ENCODE measurements at regions not wholly inside any gene's neighbourhood (a gene's known extent, or its start where the extent isn't known, plus 50 kb on each side); places are given as distances from the start of the nearest gene placed in this dataset.
A peak's percentile ranks its signal among the peaks of the same experiment; 100 is the strongest.

- DNase-seq, result peak in 1 of 2 experiments; percentile 26
Observed at GRCh38 chr2:157076526-157077161, 180.9 kb upstream of the GALNT5 start.

DNA sequence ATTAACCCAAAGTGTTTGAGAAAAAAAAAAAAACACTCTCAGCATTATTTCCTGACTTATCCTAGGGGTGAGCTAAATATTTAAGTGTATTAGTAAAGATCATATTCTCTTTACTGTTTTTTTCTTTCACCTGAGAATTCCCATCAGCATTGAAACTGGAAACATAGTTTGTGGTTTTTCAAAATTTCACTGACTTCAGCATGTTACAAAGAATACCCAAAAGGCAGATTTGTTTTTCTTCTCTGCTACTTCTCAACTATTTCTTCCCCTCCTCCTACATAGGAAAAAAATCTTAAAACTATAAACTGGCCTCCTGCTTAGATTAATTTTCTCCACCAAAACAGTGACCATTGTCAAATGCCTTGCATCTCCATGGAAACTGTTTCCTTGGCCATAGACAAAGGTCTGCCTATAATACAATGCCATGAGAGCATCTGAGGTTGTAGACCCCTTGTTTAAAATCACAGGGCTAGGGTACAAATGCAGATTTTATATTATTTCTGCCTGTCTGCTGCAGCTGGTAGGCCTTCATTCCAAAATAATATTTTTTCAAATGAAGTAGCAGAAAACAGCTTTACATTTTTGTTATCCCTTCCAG, 179.7 kb upstream of the GALNT5 start:
- no peak for DNase-seq

DNA sequence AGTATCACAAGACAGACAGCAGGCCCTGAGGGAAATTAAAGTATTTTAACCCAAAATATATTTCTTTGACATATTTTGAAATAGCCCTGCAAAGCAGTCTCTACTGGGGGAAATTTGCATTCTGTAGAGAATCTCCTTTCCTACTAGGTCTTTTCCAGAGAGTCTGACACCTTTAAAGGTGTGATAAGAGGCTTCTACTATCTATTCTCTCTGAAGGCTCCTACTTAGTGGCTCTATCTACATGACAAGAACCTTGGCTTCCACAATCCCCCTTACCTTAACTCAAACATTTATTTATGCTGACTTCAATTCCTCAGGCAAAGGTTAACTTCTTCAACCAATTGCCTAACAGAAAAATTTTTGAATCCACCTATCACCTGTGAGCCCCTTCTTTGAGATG, 174.6 kb upstream of the GALNT5 start:
- no peak for DNase-seq

- DNase-seq, result no peak
Observed at GRCh38 chr2:157085522-157085921, 172.0 kb upstream of the GALNT5 start.

GRCh38 chr2:157087373-157088002, 170.0 kb upstream of the GALNT5 start:
- no peak for DNase-seq

GRCh38 chr2:157093666-157094065, 163.8 kb upstream of the GALNT5 start:
- peak in 1 of 2 experiments; percentile 20 for DNase-seq

DNA sequence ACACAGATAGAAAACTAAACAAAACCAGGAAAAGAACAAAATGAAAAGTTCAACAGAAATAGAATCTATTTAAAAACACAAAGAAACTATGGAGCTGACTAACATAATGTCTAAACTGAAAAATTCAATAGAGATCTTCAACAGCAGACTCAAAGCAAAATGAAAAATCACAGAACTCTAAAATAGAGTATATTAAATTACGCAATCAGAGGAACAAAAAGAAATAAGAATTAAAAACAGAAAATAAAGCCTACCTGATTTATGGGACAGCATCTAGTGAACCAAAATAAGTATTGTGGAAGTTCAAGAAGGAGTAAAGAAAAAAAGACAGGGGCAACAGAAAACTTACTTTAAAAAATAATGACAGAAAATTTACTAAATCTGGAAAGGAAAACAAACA, 152.1 kb upstream of the GALNT5 start:
- DNase-seq, result no peak

GRCh38 chr2:157106950-157107349, 150.6 kb upstream of the GALNT5 start:
- no peak for DNase-seq

GRCh38 chr2:157107460-157107859, 150.0 kb upstream of the GALNT5 start:
- DNase-seq, result no peak

DNA sequence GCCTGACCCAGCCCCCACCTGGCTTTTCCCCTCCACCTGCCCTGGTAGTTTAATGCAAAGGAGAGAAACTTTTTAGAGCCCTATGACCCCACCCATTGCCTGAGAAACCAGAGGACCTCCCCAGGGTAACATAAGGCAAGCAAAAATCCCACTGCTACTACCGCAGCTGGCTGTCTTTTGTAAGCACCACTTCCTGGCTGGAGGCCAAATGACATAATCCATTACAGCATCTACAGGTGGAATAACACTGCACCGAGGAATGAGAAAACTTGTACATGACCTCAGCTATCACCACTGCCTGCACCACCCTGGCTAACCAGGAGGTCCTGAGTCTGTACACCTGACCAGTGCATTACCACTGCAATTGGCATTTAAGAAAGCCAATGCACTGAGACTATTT, 149.6 kb upstream of the GALNT5 start:
- no peak for DNase-seq

DNA sequence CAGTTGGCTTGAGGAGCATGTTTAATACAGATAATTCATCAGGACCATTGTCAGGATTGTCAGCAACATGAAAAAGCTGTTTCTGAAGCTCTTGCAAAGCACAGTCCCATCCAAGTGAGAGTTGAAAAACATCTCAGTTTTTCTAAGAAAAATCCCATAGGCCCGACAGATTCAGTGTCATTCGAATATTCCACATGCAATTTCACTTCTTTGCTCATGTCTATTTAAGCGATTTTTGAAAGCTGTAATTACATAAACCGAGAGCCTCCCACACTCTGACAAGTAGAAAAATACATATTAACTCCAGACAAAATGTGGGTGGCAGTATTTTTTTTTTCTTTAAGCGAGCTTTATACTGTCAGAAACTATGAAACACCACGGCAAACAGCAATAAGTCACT, 134.7 kb upstream of the GALNT5 start:
- no peak for DNase-seq

DNA sequence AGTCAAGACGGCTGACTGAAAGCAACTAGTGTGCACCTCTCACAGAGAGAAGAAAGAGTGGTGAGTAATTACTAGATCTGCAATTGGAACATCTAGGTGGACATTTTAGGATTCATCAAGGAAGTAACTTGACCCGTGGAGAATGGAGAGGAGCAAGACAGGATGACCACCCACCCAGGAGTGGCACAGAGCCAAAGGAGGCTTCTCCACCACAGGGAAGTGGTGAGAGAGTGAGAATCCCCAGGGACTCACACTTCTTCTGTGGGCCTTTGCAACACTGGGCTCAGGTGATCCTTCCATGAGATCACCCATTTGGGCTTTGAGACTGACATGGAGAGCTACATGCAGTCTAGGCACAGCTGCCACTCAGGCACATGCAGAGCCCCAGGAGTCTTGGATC, 132.8 kb upstream of the GALNT5 start:
- DNase-seq, result no peak

GRCh38 chr2:157125685-157126084, 131.8 kb upstream of the GALNT5 start:
- no peak for DNase-seq

DNA sequence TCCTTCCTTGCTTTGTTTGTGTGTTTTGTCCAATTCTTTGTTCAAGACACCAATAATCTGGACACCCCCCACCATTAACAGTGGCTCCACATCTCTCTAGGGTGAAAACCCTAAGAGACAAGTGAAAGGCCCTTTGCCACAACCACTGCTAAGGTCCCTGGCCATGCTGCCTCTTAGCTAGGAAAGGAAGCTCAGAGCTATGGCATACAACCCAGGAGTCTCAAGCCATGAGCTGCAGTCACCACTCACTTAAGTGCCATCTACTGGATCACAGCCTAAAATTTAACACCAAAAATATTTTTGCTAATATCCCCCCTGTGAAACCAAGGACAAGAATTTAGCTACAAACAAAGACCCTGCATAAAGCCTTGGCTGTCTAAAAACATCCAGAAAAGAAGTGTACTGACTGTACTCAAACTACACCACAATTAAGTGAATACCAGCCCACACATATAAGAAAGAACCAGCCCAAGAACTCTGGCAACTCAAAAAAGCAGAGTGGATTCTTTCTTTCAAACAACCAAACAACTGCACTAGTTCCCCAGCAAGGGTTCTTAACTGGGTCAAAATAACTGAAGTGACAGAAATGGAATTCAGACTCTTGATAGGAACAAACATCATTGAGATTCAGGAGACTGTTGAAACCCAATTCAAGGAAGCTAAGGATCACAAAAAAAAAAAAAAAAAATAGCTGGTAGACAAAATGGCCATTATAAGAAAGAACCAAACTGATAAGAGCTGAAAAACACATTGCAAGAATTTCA, 130.1 kb upstream of the GALNT5 start:
- no peak for DNase-seq

- DNase-seq, result no peak
Observed at GRCh38 chr2:157143901-157144300, 113.6 kb upstream of the GALNT5 start.

GRCh38 chr2:157149270-157149669, 108.2 kb upstream of the GALNT5 start:
- no peak for DNase-seq

DNA sequence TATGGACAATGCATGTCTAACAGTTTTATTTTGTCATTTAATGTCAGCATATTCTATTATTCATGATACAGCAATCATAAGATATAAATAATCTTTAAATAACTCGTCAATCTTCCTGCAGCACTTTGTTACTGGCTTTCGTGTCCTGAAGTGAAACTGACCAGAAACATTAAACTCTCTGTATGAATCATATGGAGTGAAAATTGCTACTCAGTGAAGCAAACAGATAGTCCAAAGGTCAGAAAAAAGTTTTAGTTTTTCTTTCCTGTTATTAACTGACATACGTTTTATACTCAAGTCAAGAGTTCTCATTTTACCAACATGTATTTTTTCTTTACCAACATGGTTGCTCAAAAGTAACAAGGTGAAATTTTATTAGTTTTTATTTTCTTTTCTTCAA, 106.8 kb upstream of the GALNT5 start:
- no peak for DNase-seq

DNA sequence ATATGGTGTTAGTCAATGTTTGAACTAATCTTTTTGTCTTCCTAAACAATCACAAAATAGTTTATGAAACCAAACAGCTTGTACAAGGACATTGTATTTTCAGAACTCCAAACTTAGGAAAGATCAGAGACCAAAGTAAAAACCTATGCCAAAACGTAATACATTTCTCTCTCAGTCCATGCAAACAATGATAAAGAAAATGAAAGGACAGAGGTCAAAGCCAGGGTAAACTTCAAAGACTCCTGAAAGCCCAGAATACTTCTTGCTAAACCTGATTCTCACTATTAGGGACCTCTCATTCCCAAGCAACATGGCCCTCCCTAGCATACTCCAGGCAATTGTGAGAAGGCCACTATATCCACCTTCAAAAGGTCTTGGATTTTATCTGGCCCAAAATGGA, 105.1 kb upstream of the GALNT5 start:
- DNase-seq, result no peak

DNA sequence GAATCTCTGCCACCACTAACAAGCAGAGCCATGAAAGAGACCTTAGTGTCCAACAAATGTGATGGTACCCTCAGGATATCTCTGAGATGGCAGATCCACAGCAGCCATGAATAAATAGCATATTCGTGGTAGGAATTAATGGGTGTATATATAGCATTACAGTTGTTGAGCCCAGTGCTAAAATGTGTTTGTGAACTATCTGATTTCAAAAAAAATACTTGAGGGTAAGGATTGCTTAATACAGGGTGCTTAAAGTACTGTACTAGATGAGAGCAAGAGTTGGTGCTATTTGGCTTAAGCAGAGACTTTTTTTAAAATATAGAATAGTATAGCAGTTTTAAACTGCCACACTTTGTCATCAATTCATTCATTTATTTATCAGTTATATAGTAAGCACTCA, 101.5 kb upstream of the GALNT5 start:
- no peak for DNase-seq

DNA sequence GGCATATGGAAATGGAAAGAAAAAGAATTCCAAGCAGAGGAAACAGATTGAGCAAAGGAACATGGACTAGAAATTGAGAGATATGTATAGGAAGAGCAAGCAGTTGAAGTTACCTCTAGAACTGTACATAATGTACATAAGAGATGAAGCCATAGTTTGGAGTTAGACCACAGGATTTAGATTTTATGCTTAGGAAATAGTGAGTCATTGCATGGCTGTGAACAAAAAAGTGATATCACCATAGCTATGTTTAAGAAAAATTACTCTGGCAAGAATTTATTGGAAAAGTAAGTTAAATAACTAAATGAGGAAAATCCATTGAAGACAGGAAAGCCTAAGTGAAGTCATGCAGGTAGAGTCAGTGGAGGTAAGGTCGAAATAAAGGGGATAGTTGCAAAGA, 99.4 kb upstream of the GALNT5 start:
- peak in 1 of 2 experiments; percentile 19 for DNase-seq

- DNase-seq, result no peak
Observed at GRCh38 chr2:157159221-157159934, 98.1 kb upstream of the GALNT5 start.

GRCh38 chr2:157160111-157160510, 97.4 kb upstream of the GALNT5 start:
- no peak for DNase-seq

GRCh38 chr2:157164370-157164769, 93.1 kb upstream of the GALNT5 start:
- DNase-seq, result no peak
